ENCODE measurements at regions not wholly inside any gene's neighbourhood (a gene's known extent, or its start where the extent isn't known, plus 50 kb on each side); places are given as distances from the start of the nearest gene placed in this dataset.
A peak's percentile ranks its signal among the peaks of the same experiment; 100 is the strongest.
"Not testable (repeated sequence)": the region's sequence is repeated elsewhere in the genome, so short reads cannot be mapped to it uniquely, and the experiment has no call there.

- no peak for DNase-seq (ENCODE audit: low spot score)
Measured at GRCh38 chr3:80734920-80735319, 967.1 kb upstream of the ROBO1 start.

- no peak for DNase-seq (ENCODE audit: low spot score)
Measured at GRCh38 chr3:80734483-80734882, 966.7 kb upstream of the ROBO1 start.

- no peak for DNase-seq (ENCODE audit: low spot score)
Measured at GRCh38 chr3:80733522-80734176, 965.9 kb upstream of the ROBO1 start.

- DNase-seq (ENCODE audit: low spot score) = not testable (repeated sequence)
Measured at GRCh38 chr3:80727561-80727960, 959.8 kb upstream of the ROBO1 start.

DNA sequence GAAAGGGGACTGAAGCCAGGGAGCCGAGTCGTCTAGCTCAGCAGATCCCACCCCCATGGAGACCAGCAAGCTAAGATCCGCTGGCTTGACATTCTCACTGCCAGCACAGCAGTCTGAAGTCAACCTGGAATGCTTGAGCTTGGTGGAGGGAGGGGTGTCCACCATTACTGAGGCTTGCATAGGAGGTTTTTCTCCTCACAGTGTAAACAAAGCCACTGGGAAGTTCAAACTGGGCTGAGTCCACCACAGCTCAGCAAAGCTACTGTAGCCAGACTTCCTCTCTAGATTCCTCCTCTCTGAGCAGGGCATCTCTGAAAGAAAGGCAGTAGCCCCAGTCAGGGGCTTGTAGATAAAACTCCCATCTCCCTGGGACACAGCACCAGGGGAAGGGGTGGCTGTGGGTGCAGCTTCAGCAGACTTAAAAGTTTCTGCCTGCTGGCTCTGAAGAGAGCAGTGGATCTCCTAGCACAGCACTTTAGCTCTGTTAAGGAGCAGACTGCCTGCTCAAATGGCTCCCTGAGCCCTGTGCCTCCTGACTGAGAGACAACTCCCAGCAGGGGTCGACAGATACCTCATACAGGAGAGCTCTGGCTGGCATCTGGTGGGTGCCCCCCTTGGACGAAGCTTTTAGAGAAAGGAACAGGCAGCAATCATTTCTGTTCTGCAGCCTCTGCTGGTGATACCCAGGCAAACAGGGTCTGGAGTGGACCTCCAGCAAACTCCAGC, 942.0 kb upstream of the ROBO1 start:
- not testable (repeated sequence) for DNase-seq (ENCODE audit: low spot score)

- DNase-seq (ENCODE audit: low spot score) = no peak
Measured at GRCh38 chr3:80705290-80705689, 937.5 kb upstream of the ROBO1 start.

DNA sequence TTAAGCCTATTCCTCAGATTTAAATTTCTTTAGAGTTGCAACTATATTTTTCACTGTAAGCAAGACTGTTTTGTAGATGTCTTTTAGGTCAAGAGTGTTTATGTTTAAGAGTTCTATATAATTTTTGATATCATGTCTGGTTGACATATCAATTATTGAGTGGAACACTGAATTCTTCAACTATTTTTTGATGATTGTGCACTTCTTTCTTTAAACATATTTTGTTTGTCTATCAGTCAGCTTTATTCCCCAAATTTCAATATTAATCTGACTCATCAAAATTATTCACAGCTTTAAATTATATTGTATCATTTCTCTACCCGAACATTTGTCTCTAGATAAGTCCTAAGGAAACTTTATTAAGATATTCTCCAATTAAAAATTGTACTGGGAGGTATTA, 933.6 kb upstream of the ROBO1 start:
- no peak for DNase-seq (ENCODE audit: low spot score)

DNA sequence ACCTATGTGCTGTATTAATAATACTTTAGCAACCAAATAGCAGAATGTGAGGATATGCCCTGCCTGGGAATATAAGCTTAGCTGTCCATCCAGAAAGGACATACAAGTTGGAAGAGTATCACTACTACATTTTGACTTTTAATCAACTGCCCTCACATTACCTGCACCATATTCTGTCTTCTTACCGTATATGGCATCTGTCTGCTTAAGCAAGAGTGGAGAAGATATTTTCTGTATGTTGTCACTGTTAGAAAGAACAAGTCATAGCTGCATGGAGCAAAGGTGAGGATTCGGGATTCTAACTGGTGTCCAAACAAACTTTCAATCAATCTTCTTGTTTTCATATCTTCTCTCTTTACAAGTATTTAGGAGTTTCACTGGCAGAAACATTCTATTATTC, 929.5 kb upstream of the ROBO1 start:
- DNase-seq (ENCODE audit: low spot score) = no peak

- DNase-seq (ENCODE audit: low spot score) = peak; percentile 31
Measured at GRCh38 chr3:80696280-80696679, 928.5 kb upstream of the ROBO1 start.

GRCh38 chr3:80688814-80689213, 921.0 kb upstream of the ROBO1 start:
- DNase-seq (ENCODE audit: low spot score) = no peak

DNA sequence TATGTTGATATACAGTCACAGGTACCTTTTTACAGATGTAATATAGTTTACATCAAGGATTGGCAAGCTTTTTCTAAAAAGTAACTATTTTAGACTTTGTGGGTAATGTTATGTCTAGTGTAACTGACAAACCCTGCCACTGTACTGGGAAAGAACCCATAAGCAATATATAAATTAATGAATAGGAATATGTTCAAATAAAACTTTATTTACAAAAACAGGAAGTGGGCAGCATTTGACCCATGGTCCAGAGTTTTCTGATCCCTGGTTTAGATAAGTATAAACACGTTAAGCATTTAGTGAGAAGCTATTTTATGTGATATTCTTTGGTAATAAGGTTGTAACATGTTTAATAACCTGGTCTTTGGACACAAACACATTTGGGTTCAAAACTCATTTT, 915.2 kb upstream of the ROBO1 start:
- no peak for DNase-seq (ENCODE audit: low spot score)

DNA sequence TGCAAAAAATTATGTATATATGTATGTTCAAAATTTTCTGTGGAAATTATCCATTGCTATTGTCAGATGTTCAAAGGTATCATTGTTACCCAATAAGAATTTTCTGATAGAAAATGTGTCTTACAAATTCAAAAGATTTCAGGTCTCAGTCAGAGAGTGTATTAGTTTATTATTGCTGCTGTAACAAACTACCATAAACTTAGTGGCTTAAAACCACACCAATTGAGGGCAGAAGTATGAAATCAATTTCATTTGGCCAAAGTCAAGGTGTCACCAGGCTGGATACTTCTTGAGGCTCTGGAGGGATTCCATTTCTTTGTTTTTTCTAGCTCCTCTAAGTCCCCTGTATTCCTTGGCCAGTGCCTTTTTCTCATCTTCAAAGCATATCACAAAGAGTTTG, 914.4 kb upstream of the ROBO1 start:
- DNase-seq (ENCODE audit: low spot score) = no peak

DNA sequence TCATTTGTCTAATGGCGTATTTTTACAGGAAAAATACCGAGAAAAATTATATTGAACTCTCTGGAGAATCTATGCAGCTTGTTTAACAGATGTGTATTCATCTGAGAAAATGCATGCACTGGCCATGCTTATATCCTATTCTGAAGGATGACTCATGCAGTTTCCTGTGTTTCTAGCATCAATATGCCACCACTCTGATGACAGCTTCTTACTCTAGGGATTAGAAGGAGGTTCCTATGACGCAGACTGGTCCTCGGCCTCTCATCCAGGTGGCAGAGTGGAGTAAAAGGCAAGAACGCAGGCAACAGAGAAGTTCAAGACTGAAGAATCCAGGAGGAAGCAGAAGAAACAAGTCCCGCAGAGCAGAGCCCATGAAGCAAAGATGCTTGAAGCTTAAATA, 910.0 kb upstream of the ROBO1 start:
- no peak for DNase-seq (ENCODE audit: low spot score)

- no peak for DNase-seq (ENCODE audit: low spot score)
Measured at GRCh38 chr3:80676866-80677265, 909.1 kb upstream of the ROBO1 start.

DNA sequence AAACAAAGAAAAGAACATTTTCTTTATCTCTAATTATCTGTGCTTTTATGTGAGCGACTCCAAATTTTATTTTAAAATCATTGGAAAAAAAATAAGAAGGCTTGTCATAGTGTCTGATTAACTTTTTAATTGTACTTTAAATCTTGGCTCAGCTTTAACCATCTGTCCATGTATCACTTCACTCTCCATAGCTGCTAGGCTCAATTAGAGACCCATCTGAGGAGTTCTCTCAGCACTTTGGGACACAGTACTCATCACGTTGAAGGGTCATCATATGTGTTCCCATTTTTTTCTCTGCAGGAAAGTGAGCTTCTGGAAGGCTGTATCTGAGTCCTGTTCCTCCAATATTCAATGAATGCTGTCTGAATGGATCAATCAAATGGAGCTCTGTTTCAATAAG, 908.5 kb upstream of the ROBO1 start:
- DNase-seq (ENCODE audit: low spot score) = no peak

DNA sequence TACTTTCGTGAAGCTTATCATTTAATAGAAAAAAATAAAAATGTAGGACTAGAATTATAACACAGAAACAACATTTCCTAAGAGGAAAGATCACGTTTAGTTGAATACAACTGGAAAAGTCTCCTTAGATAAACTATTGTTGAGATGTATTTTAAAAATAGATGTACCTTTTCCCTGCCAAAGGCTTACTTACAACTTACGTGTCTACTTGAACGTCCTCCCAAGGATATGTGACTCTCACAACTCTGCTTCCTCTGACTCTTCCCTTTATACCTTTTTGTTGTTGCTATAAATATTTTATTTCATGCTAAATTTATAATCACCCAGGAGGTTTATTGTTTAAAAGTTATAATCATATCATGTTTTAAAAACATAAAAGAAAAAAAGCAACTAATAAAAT, 908.0 kb upstream of the ROBO1 start:
- DNase-seq (ENCODE audit: low spot score) = no peak

DNA sequence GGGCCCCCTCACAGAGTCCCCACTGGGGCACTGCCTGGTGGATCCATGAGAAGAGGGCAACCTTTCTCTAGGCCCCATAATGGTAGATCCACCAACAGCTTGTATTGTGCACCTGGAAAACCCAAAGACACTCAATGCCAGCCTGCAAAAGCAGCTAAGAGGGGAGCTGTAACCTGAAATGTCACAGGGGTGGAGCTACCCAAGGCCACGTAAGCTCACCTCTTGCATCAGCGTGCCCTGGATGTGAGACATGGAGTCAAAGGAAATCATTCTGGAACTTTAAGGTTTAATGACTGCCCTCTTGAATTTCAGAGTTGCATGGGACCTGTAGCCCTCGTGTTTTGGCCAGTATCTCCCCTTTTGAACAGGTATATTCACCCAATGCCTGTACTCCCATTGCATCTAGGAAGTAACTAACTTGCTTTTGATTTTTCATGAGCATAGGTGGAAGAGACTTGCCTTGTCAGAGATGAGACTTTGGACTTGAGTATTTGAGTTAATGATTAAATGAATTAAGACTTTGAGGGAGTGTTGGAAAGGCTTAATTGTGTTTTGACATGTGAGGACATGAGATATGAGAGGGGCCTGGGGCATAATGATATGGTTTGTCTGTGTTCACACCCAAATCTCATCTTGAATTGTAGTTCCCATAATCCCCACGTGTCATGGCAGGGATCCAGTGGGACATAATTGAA, 900.9 kb upstream of the ROBO1 start:
- no peak for DNase-seq (ENCODE audit: low spot score)

DNA sequence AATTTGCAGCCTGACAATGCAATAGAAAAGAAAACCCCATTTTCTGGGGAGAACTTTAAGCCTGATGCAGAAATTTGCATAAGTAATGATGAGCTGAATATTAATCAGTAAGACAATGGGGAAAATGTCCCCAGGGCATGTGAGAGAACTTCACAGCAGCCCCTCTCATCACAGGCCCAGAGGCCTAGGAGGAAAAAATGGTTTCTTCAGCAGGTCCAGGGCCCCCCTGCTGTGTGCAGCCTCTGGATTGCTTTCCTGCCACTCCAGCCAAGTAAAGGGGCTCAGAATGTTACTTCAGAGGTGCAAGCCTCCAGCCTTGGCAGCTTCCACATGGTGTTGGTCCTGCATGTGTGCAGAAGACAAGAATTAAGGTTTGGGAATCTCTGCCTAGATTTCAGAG, 900.3 kb upstream of the ROBO1 start:
- DNase-seq (ENCODE audit: low spot score) = no peak

- DNase-seq (ENCODE audit: low spot score) = no peak
Measured at GRCh38 chr3:80663426-80663825, 895.6 kb upstream of the ROBO1 start.

GRCh38 chr3:80655216-80655615, 887.4 kb upstream of the ROBO1 start:
- no peak for DNase-seq (ENCODE audit: low spot score)

DNA sequence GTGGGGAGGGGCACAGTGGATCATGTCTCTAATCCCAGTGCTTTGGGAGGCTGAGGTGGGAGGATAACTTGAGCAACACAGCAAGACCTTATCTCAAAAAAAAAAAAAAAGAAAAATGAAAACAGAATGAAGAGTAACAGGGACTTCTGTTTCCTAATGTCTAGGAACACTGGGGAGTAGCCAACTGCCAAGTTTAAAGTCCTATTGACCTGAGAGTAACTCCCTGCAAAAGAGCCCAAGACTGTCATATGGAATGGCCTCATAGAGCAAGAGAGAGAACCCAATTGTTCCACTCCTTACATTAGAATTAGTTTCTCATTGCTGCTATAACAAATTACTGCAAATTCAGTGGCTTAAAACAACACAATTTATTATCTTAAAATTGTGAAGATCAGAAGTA, 881.4 kb upstream of the ROBO1 start:
- DNase-seq (ENCODE audit: low spot score) = no peak

DNA sequence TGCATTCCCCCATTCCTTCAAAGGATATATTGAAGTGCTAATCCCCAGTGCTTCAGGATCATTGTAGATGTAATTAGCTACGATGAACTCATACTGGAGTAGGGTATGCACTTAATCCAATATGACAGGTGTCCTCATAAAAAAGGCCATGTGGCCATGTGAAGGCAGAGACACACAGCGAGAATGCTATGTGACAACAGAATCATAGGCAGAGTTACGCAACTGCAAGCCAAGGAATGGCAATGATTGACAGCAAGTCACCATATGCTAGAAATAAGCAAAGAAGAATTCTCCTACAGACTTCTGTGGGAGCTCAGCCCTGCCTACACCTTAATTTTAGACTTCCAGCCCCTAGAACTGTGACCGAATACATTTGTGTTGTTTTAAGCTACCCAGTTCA, 875.6 kb upstream of the ROBO1 start:
- no peak for DNase-seq (ENCODE audit: low spot score)

Measured in iPS-NIHi11 (cell line).